Esophagus muscularis mucosa (tissue), 3 donors: ENCODE measurements at regions not wholly inside any gene's neighbourhood (a gene's known extent, or its start where the extent isn't known, plus 50 kb on each side); places are given as distances from the start of the nearest gene placed in this dataset.

Experiments used
- CTCF ChIP-seq, 3 experiments: fragments of 200-600 bp in 2 of 3; fragments of 450-650 bp in 1 of 3; sonication (generic) in 2 of 3; IDR thresholded peaks; one replicate each; pipeline ENCODE4 v1.5.1; 2017 to 2019; ENCODE audit warnings: antibody characterized with exemption in 3 of 3, mild to moderate bottlenecking in 2 of 3, moderate library complexity in 1 of 3
- POLR2A ChIP-seq: fragments of 450-650 bp; IDR thresholded peaks from one replicate; pipeline ENCODE4 v1.6.1; 2017; ENCODE audit warnings: antibody characterized with exemption, moderate library complexity, mild to moderate bottlenecking, low read depth
- POLR2AphosphoS5 ChIP-seq, 2 donors: sonication (generic); formaldehyde crosslinking; IDR thresholded peaks; one replicate each; pipeline ENCODE4 v1.6.1; 2017; ENCODE audit warnings: antibody characterized with exemption in 2 of 2

- no peak for TF ChIP-seq POLR2AphosphoS5 (IDR thresholded peaks at IDR 0.05)
- no peak for TF ChIP-seq CTCF (IDR thresholded peaks at IDR 0.05)
- no peak for TF ChIP-seq POLR2A
Observed at GRCh38 chr6:98579079-98579478, 255.3 kb upstream of the POU3F2 start.
